Activated naive CD4-positive, alpha-beta T cell treated with anti-CD3 and anti-CD28 coated beads for 36 hours (primary cell): ENCODE measurements at regions not wholly inside any gene's neighbourhood (a gene's known extent, or its start where the extent isn't known, plus 50 kb on each side); places are given as distances from the start of the nearest gene placed in this dataset.
A peak's percentile ranks its signal among the peaks of the same experiment; 100 is the strongest.

Source experiments
- CTCF ChIA-PET: fragments of 350-600 bp; sonication (Branson Sonifier 250); formaldehyde crosslinking; loops from one replicate; lab custom pipeline; 2021; ENCODE audit warnings: antibody characterized with exemption; lab: Charles Lee
- DNase-seq: peaks from one replicate; pipeline ENCODE4 v3.0.0-alpha.2; 2020
- H3K27ac Mint-ChIP-seq: one replicate; pipeline ENCODE4 v1.8.0; 2021; ENCODE audit warnings: mild to moderate bottlenecking, mixed read lengths
- H3K27me3 Mint-ChIP-seq: one replicate; pipeline ENCODE4 v1.8.0; 2021; ENCODE audit warnings: low read depth, mixed read lengths
- H3K36me3 Mint-ChIP-seq: one replicate; pipeline ENCODE4 v1.8.0; 2021; ENCODE audit warnings: low read depth, mixed read lengths
- H3K4me1 Mint-ChIP-seq: one replicate; pipeline ENCODE4 v1.8.0; 2021; ENCODE audit warnings: low read depth, mixed read lengths
- H3K4me3 Mint-ChIP-seq: one replicate; pipeline ENCODE4 v1.8.0; 2021; ENCODE audit warnings: mild to moderate bottlenecking, moderate library complexity, mixed read lengths
- H3K9me3 Mint-ChIP-seq: one replicate; pipeline ENCODE4 v1.8.0; 2021; ENCODE audit warnings: mixed read lengths
- intact Hi-C: fragments of 100-400 bp; cut with micrococcal nuclease; formaldehyde crosslinking; loops from one replicate; pipeline ENCODE4 v1.15.1; 2023

GRCh38 chrY:13069111-13069510 is 164.4 kb downstream of the DDX3Y start:
- H3K4me1 Mint-ChIP-seq: no peaks in the 10 kb centered on the region
- no peaks in the 10 kb centered on the region for H3K36me3 Mint-ChIP-seq
- intact Hi-C loops: no loop called here
- peaks cover 3% of the 10 kb centered on the region for H3K9me3 Mint-ChIP-seq
- no peak overlapping the region for H3K4me3 Mint-ChIP-seq
- CTCF ChIA-PET: no interaction called here
- no peak overlapping the region for H3K27ac Mint-ChIP-seq
- no peaks in the 10 kb centered on the region for H3K27me3 Mint-ChIP-seq
- no peak for DNase-seq

DNA sequence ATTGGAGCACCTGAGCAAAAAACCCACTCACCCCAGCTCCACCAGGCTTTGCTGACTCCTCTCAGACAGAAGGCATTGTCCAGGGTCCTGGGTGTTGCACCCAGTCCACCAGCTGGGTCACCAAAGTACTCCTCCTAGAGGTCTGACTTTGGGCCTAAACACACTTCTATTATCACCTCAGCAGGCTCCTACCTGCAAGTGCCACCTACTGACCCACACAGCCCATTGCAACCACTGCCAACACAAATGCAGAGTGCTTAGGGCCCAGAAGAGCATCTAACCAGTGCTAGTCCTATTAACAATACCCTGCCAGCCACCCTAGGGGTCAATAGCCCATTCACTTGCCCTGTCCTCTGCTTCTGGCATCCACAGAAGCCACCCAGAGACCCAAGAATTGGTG is 178.1 kb downstream of the DDX3Y start:
- CTCF ChIA-PET: interaction anchor here (0.6 kb wide), 1 partner anchor 933 kb away, joined by 3 read pairs; no protein-coding TSS in a partner anchor
- no peak for DNase-seq
- H3K27me3 Mint-ChIP-seq: no peaks in the 10 kb centered on the region
- intact Hi-C loops: no loop called here
- H3K9me3 Mint-ChIP-seq: no peaks in the 10 kb centered on the region
- H3K36me3 Mint-ChIP-seq: no peaks in the 10 kb centered on the region
- no peak overlapping the region for H3K27ac Mint-ChIP-seq
- no peaks in the 10 kb centered on the region for H3K4me1 Mint-ChIP-seq
- no peak overlapping the region for H3K4me3 Mint-ChIP-seq

DNA sequence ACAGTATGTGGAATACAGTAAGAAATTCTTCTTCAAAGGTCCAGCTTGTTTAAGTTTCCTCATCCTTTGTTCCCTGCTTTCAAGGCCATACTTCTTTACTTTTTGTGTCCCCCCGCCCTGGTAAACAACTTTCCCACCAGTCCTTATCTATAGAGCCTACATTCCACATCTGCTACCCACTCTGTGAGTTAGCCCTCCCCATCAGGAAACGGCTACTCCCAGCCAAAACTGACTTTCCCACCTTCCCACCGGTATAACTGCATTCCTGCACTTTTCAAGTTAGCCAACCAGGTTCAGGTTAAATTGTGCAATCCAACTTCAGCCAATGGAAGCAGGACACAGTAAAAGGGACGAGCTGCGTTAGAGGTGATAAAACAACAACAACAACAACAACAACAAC is 186.9 kb downstream of the DDX3Y start:
- DNase-seq: no peak
- intact Hi-C loops: no loop called here

GRCh38 chrY:13092986-13093385 is 188.3 kb downstream of the DDX3Y start:
- H3K4me3 Mint-ChIP-seq: no peak overlapping the region
- H3K27me3 Mint-ChIP-seq: peaks cover 6% of the 10 kb centered on the region
- CTCF ChIA-PET: interaction anchor here (1.3 kb wide), 1 partner anchor 251 kb away, joined by 3 read pairs; no protein-coding TSS in a partner anchor
- H3K9me3 Mint-ChIP-seq: peaks cover 3% of the 10 kb centered on the region
- no peak overlapping the region for H3K27ac Mint-ChIP-seq
- H3K36me3 Mint-ChIP-seq: no peaks in the 10 kb centered on the region
- H3K4me1 Mint-ChIP-seq: no peaks in the 10 kb centered on the region
- intact Hi-C loops: no loop called here
- DNase-seq: no peak

More for the DNA sequence above, 186.9 kb downstream of the DDX3Y start:
- H3K27me3 Mint-ChIP-seq: peaks cover 6% of the 10 kb centered on the region
- H3K4me3 Mint-ChIP-seq: no peak overlapping the region
- CTCF ChIA-PET: no interaction called here
- no peak overlapping the region for H3K27ac Mint-ChIP-seq
- no peaks in the 10 kb centered on the region for H3K36me3 Mint-ChIP-seq
- peaks cover 3% of the 10 kb centered on the region for H3K9me3 Mint-ChIP-seq
- no peaks in the 10 kb centered on the region for H3K4me1 Mint-ChIP-seq

DNA sequence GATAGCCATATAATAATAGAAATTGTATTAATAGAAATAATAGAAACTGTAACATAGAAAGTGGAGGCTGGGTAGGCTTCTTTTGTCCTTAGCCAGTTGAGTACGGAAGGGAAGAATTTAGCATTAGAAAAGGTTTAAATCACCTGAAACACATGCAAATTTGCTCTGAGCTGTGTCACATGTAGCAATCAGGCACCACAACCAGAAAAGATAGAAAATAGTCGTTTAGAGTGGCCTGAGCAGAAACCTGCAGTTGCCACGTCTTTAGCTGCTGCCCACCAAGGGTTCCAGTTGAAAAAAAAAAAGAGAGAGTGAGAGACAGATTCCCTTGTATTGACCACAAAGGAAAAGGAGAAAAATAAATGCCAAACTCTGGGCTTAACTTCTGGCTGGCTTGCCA is 188.8 kb downstream of the DDX3Y start:
- CTCF ChIA-PET: interaction anchor here (1.3 kb wide), 1 partner anchor 251 kb away, joined by 3 read pairs; no protein-coding TSS in a partner anchor

DNA sequence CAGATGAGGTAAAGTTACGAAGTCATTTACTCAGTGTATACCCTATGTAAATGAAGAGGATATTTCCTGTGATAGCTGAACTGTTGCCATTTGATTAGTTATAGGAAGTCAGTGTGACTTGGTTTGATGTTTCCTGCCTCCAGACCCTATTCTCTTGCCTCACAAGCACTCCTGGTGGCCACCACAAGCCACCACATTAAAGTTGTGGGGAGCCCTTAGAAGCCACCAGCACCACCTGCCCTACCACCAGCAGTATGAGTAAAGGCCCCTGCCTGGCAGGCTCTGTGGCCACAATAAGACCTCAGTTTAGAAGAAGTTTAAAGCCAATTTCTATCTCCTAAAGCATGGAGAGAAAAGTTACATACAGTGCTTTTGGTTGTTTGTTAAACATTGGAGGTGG is 189.7 kb downstream of the DDX3Y start:
- intact Hi-C loops: no loop called here
- no peaks in the 10 kb centered on the region for H3K4me1 Mint-ChIP-seq
- H3K36me3 Mint-ChIP-seq: no peaks in the 10 kb centered on the region
- no peak for DNase-seq
- no peak overlapping the region for H3K4me3 Mint-ChIP-seq
- H3K9me3 Mint-ChIP-seq: no peaks in the 10 kb centered on the region
- CTCF ChIA-PET: no interaction called here
- peaks cover 14% of the 10 kb centered on the region for H3K27me3 Mint-ChIP-seq
- H3K27ac Mint-ChIP-seq: no peak overlapping the region

More for the DNA sequence above, 188.8 kb downstream of the DDX3Y start:
- Mint-ChIP-seq H3K9me3 (peaks cover 3% of the 10 kb centered on the region), H3K27me3 (peaks cover 6% of the 10 kb centered on the region), H3K4me3 (no peak overlapping the region), H3K36me3 (no peaks in the 10 kb centered on the region), H3K4me1 (no peaks in the 10 kb centered on the region), H3K27ac (no peak overlapping the region)
- DNase-seq: no peak
- intact Hi-C loops: no loop called here

- H3K27ac Mint-ChIP-seq: no peak overlapping the region
- H3K9me3 Mint-ChIP-seq: no peaks in the 10 kb centered on the region
- DNase-seq: no peak
- no peak overlapping the region for H3K4me3 Mint-ChIP-seq
- H3K4me1 Mint-ChIP-seq: no peaks in the 10 kb centered on the region
- no peaks in the 10 kb centered on the region for H3K36me3 Mint-ChIP-seq
- intact Hi-C loops: no loop called here
- CTCF ChIA-PET: no interaction called here
- H3K27me3 Mint-ChIP-seq: peaks cover 14% of the 10 kb centered on the region
Measured at GRCh38 chrY:13094904-13095600, 190.4 kb downstream of the DDX3Y start.

DNA sequence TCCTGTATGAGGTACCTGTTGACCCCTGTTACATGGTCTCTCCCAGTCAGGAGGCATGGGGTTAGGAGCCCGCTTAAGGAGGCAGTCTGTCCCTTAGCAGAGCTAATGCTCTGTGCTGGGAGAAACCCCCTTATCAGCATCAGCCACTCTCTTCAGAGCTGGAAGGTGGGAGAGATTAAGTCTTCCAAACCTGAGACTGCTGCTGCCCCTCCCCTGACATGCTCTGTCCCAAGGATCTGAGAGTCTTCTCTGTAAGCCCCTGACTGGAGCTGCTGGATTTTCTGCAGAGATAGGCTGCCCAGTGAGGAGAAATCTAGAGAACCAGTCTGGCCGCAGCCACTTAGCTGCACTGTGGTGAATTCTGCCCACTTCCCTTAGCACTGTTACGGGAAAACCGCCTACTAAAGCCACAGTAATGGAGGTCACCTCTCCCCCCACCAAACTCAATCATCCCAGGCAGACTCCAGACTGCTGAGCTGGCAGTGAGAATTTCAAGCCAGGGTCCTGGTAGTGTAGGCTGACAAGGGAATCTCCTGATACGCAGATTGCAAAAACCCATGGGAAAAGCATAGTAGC is 222.3 kb downstream of the DDX3Y start:
- no peak overlapping the region for H3K27ac Mint-ChIP-seq
- H3K9me3 Mint-ChIP-seq: no peaks in the 10 kb centered on the region
- intact Hi-C loops: no loop called here
- CTCF ChIA-PET: no interaction called here
- H3K27me3 Mint-ChIP-seq: no peaks in the 10 kb centered on the region
- H3K36me3 Mint-ChIP-seq: no peaks in the 10 kb centered on the region
- no peaks in the 10 kb centered on the region for H3K4me1 Mint-ChIP-seq
- DNase-seq: no peak
- no peak overlapping the region for H3K4me3 Mint-ChIP-seq

DNA sequence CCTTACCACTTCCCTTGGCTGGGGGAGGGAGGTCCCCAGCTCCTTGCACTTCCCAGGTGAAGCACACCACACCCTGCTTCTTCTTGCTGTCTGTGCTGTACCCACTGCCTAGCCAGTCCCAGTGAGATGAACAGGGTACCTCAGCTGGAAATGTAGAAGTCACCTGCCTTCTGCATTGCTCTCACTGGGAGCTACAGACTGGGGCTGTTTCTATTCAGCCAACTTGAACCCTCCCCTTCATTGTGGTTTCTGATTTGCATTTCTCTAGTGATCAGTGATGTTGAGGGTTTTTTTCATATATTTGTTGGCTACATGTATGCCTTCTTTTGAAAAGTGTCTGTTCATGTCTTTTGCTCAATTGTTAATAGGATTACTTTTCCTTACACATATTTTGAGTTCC is 222.8 kb downstream of the DDX3Y start:
- Mint-ChIP-seq H3K27ac (no peak overlapping the region), H3K4me1 (no peaks in the 10 kb centered on the region), H3K9me3 (no peaks in the 10 kb centered on the region), H3K36me3 (no peaks in the 10 kb centered on the region), H3K27me3 (no peaks in the 10 kb centered on the region), H3K4me3 (no peak overlapping the region)
- intact Hi-C loops: no loop called here
- CTCF ChIA-PET: no interaction called here
- DNase-seq: no peak

DNA sequence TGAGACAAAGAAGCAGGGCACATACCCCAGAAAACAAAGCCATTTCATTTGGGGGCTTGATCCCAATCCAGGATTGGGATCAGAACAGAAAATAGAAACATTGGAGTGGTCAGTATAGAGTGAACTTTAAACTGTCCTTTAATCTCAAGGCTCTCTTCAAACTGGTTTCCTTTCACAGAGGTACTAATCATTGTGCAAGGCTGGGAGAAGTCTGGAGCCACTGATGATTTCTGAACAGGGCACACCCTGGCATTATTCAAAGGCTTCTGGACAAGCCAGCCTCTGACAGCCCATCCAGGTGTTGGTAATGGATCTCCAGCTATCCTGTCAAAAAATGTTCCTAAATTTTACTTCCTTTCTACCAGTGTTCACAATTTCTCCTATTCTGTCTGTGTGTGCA is 244.5 kb downstream of the DDX3Y start:
- no peaks in the 10 kb centered on the region for H3K27me3 Mint-ChIP-seq
- peak overlapping the region; percentile 72 for H3K4me3 Mint-ChIP-seq
- DNase-seq: no peak
- no peaks in the 10 kb centered on the region for H3K36me3 Mint-ChIP-seq
- no peaks in the 10 kb centered on the region for H3K9me3 Mint-ChIP-seq
- CTCF ChIA-PET: interaction anchor here (1.3 kb wide), 1 partner anchor 194 kb away, joined by 3 read pairs; no protein-coding TSS in a partner anchor
- intact Hi-C loops: no loop called here
- H3K27ac Mint-ChIP-seq: no peak overlapping the region
- H3K4me1 Mint-ChIP-seq: peaks cover 5% of the 10 kb centered on the region

- DNase-seq: no peak
- no peaks in the 10 kb centered on the region for H3K36me3 Mint-ChIP-seq
- intact Hi-C loops: no loop called here
- H3K4me3 Mint-ChIP-seq: no peak overlapping the region
- peaks cover 4% of the 10 kb centered on the region for H3K4me1 Mint-ChIP-seq
- peaks cover 5% of the 10 kb centered on the region for H3K9me3 Mint-ChIP-seq
- CTCF ChIA-PET: no interaction called here
- no peaks in the 10 kb centered on the region for H3K27me3 Mint-ChIP-seq
- no peak overlapping the region for H3K27ac Mint-ChIP-seq
Measured at GRCh38 chrY:13167698-13168097, 263.0 kb downstream of the DDX3Y start.

DNA sequence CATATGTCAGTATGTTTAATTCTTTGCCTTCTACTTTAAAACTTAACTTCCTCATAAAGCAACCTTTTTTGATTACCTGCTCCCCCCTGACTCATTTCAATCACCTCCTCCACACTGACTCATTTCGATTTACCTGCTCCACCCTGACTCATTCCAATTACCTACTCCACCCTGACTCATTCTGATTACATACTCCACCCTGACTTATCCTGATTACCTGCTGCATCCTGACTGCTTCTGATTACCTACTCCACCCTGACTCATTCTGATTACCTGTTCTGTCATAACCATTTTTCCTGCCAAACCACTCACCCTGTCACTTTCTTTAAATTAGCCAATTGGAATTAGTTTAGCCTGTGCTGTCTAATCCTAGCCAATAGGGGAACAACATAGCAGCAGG is 263.6 kb downstream of the DDX3Y start:
- Mint-ChIP-seq H3K27me3 (no peaks in the 10 kb centered on the region), H3K36me3 (no peaks in the 10 kb centered on the region), H3K4me1 (peaks cover 4% of the 10 kb centered on the region), H3K4me3 (no peak overlapping the region), H3K27ac (no peak overlapping the region), H3K9me3 (peaks cover under 1% of the 10 kb centered on the region)
- intact Hi-C loops: no loop called here
- peak; percentile 9 for DNase-seq
- CTCF ChIA-PET: no interaction called here
